Tibial nerve (tissue), 4 donors: ENCODE measurements at regions not wholly inside any gene's neighbourhood (a gene's known extent, or its start where the extent isn't known, plus 50 kb on each side); places are given as distances from the start of the nearest gene placed in this dataset.

Experiments used
- CTCF ChIP-seq, 5 experiments: fragments of 200-600 bp in 3 of 5; fragments of 450-650 bp in 2 of 5; sonication (generic) in 3 of 5; IDR thresholded peaks; one replicate each; pipeline ENCODE4 v1.5.1; 2016 to 2019; ENCODE audit warnings: antibody characterized with exemption in 5 of 5, mild to moderate bottlenecking in 3 of 5, moderate library complexity in 2 of 5
- EP300 ChIP-seq, 2 donors: sonication (generic); formaldehyde crosslinking; IDR thresholded peaks; one replicate each; pipeline ENCODE4 v1.6.1; 2017; ENCODE audit warnings: antibody characterized with exemption in 2 of 2, mild to moderate bottlenecking in 1 of 2

GRCh38 chr2:163836167-163836566 is 100.4 kb upstream of the FIGN start:
- TF ChIP-seq CTCF (IDR thresholded peaks at IDR 0.05) = no peak
- TF ChIP-seq EP300 (IDR thresholded peaks at IDR 0.05) = no peak
